CD4-positive, alpha-beta T cell treated with Interleukin-10 for 1 hour (primary cell): ENCODE measurements at regions not wholly inside any gene's neighbourhood (a gene's known extent, or its start where the extent isn't known, plus 50 kb on each side); places are given as distances from the start of the nearest gene placed in this dataset.
"Not testable (repeated sequence)": the region's sequence is repeated elsewhere in the genome, so short reads cannot be mapped to it uniquely, and the experiment has no call there.

ENCODE experiments used
- DNase-seq: peaks from one replicate; pipeline ENCODE4 v3.0.0-alpha.2; 2020

GRCh38 chr6:92473056-92473455, 946.3 kb downstream of the EPHA7 start:
- DNase-seq, result no peak

GRCh38 chr6:92469186-92469828, 950.1 kb downstream of the EPHA7 start:
- DNase-seq, result no peak

- no peak for DNase-seq
These were observed 951.3 kb downstream of the EPHA7 start for GRCh38 chr6:92468066-92468465.

GRCh38 chr6:92460133-92460532, 959.2 kb downstream of the EPHA7 start:
- no peak for DNase-seq

- DNase-seq, result no peak
These were observed 959.8 kb downstream of the EPHA7 start for GRCh38 chr6:92459606-92460005.

GRCh38 chr6:92446052-92446451, 973.3 kb downstream of the EPHA7 start:
- no peak for DNase-seq

- no peak for DNase-seq
These were observed 985.4 kb downstream of the EPHA7 start for GRCh38 chr6:92433911-92434310.

- DNase-seq, result no peak
These were observed 987.9 kb downstream of the EPHA7 start for GRCh38 chr6:92431502-92431901.

GRCh38 chr6:92428448-92428847, 990.9 kb downstream of the EPHA7 start:
- DNase-seq, result no peak

GRCh38 chr6:92427453-92427852, 991.9 kb downstream of the EPHA7 start:
- no peak for DNase-seq

- no peak for DNase-seq
These were observed 1003.7 kb downstream of the EPHA7 start for GRCh38 chr6:92415656-92416055.

- DNase-seq, result no peak
These were observed 1011.0 kb downstream of the EPHA7 start for GRCh38 chr6:92408350-92408749.

- no peak for DNase-seq
These were observed 1015.1 kb downstream of the EPHA7 start for GRCh38 chr6:92404281-92404680.

GRCh38 chr6:92399911-92400310, 1019.4 kb downstream of the EPHA7 start:
- DNase-seq, result no peak

GRCh38 chr6:92388706-92389105, 1030.7 kb downstream of the EPHA7 start:
- DNase-seq, result not testable (repeated sequence)

- DNase-seq, result no peak
These were observed 1038.4 kb downstream of the EPHA7 start for GRCh38 chr6:92380803-92381601.

- DNase-seq, result no peak
These were observed 1042.2 kb downstream of the EPHA7 start for GRCh38 chr6:92377137-92377536.

- DNase-seq, result no peak
These were observed 1042.7 kb downstream of the EPHA7 start for GRCh38 chr6:92376691-92377090.

GRCh38 chr6:92371211-92372208, 1047.8 kb downstream of the EPHA7 start:
- no peak for DNase-seq

GRCh38 chr6:92369309-92369708, 1050.0 kb downstream of the EPHA7 start:
- DNase-seq, result no peak

GRCh38 chr6:92364948-92365541, 1054.3 kb downstream of the EPHA7 start:
- no peak for DNase-seq

GRCh38 chr6:92363111-92363510, 1056.2 kb downstream of the EPHA7 start:
- DNase-seq, result no peak

- DNase-seq, result no peak
These were observed 1057.0 kb downstream of the EPHA7 start for GRCh38 chr6:92362404-92362803.
